ENCODE measurements at regions not wholly inside any gene's neighbourhood (a gene's known extent, or its start where the extent isn't known, plus 50 kb on each side); places are given as distances from the start of the nearest gene placed in this dataset.

- no peak overlapping the region for H2AFZ ChIP-seq (ENCODE audit: low read depth, low read length)
- no peak overlapping the region for H3K27ac ChIP-seq (ENCODE audit: low read depth, low read length)
- Mint-ChIP-seq H3K36me3 (ENCODE audit: low read depth, unreplicated experiment) (no peaks in the 10 kb centered on the region), H3K4me3 (ENCODE audit: unreplicated experiment) (no peak overlapping the region), H3K27ac (ENCODE audit: unreplicated experiment) (no peak overlapping the region), H3K27me3 (ENCODE audit: low read depth, unreplicated experiment) (peaks cover 10% of the 10 kb centered on the region), H3K9me3 (ENCODE audit: unreplicated experiment) (peaks cover 4% of the 10 kb centered on the region), H3K4me1 (ENCODE audit: low read depth, unreplicated experiment) (no peaks in the 10 kb centered on the region)
- H3K79me2 ChIP-seq (ENCODE audit: insufficient read depth, low read length): no peaks in the 10 kb centered on the region
- H3K4me1 ChIP-seq (ENCODE audit: insufficient read depth, low read length): no peaks in the 10 kb centered on the region
- DNase-seq (ENCODE audit: low read depth): no peak
- H3K4me3 ChIP-seq (ENCODE audit: insufficient read depth, low read depth, low read length): no peak overlapping the region
- H4K20me1 ChIP-seq (ENCODE audit: insufficient read depth, low read length): no peaks in the 10 kb centered on the region
- H3K36me3 ChIP-seq (ENCODE audit: insufficient read depth, low read length): no peaks in the 10 kb centered on the region
- no peak overlapping the region for H3K4me2 ChIP-seq (ENCODE audit: low read length)
- peaks cover 7% of the 10 kb centered on the region for H3K27me3 ChIP-seq (ENCODE audit: insufficient read depth, low read length)
- TF ChIP-seq EZH2 (IDR thresholded peaks at IDR 0.05; ENCODE audit: insufficient read depth, low read length) (no peak), CTCF (IDR thresholded peaks at IDR 0.05; ENCODE audit: insufficient read depth, low read depth, low read length) (no peak)
- H3K9me3 ChIP-seq (ENCODE audit: insufficient read depth, low read depth, low read length): no peaks in the 10 kb centered on the region
- no peak overlapping the region for H3K9ac ChIP-seq (ENCODE audit: low read length)
- FAIRE-seq: no peak
Observed at GRCh38 chr5:37932450-37932849, 92.6 kb upstream of the GDNF start.

GRCh38 chr5:37931541-37931940, 91.7 kb upstream of the GDNF start:
- no peak overlapping the region for H3K27ac Mint-ChIP-seq (ENCODE audit: unreplicated experiment)
- no peaks in the 10 kb centered on the region for H3K4me1 ChIP-seq (ENCODE audit: insufficient read depth, low read length)
- no peaks in the 10 kb centered on the region for H3K4me1 Mint-ChIP-seq (ENCODE audit: low read depth, unreplicated experiment)
- H3K27ac ChIP-seq (ENCODE audit: low read depth, low read length): no peak overlapping the region
- H2AFZ ChIP-seq (ENCODE audit: low read depth, low read length): no peak overlapping the region
- TF ChIP-seq CTCF (IDR thresholded peaks at IDR 0.05; ENCODE audit: insufficient read depth, low read depth, low read length): no peak
- TF ChIP-seq EZH2 (IDR thresholded peaks at IDR 0.05; ENCODE audit: insufficient read depth, low read length): no peak
- FAIRE-seq: no peak
- H3K4me3 Mint-ChIP-seq (ENCODE audit: unreplicated experiment): no peak overlapping the region
- H3K27me3 ChIP-seq (ENCODE audit: insufficient read depth, low read length): peaks cover 7% of the 10 kb centered on the region
- peaks cover 4% of the 10 kb centered on the region for H3K9me3 Mint-ChIP-seq (ENCODE audit: unreplicated experiment)
- no peaks in the 10 kb centered on the region for H3K36me3 Mint-ChIP-seq (ENCODE audit: low read depth, unreplicated experiment)
- H3K4me2 ChIP-seq (ENCODE audit: low read length): no peak overlapping the region
- no peaks in the 10 kb centered on the region for H4K20me1 ChIP-seq (ENCODE audit: insufficient read depth, low read length)
- H3K9ac ChIP-seq (ENCODE audit: low read length): no peak overlapping the region
- no peak overlapping the region for H3K4me3 ChIP-seq (ENCODE audit: insufficient read depth, low read depth, low read length)
- no peaks in the 10 kb centered on the region for H3K36me3 ChIP-seq (ENCODE audit: insufficient read depth, low read length)
- no peaks in the 10 kb centered on the region for H3K9me3 ChIP-seq (ENCODE audit: insufficient read depth, low read depth, low read length)
- no peak for DNase-seq (ENCODE audit: low read depth)
- H3K79me2 ChIP-seq (ENCODE audit: insufficient read depth, low read length): no peaks in the 10 kb centered on the region
- H3K27me3 Mint-ChIP-seq (ENCODE audit: low read depth, unreplicated experiment): peaks cover 10% of the 10 kb centered on the region

GRCh38 chr5:37930350-37930749, 90.5 kb upstream of the GDNF start:
- Histone ChIP-seq H3K4me2 (ENCODE audit: low read length) (no peak overlapping the region), H3K9ac (ENCODE audit: low read length) (no peak overlapping the region), H3K79me2 (ENCODE audit: insufficient read depth, low read length) (no peaks in the 10 kb centered on the region), H3K4me3 (ENCODE audit: insufficient read depth, low read depth, low read length) (no peak overlapping the region), H3K9me3 (ENCODE audit: insufficient read depth, low read depth, low read length) (no peaks in the 10 kb centered on the region), H3K36me3 (ENCODE audit: insufficient read depth, low read length) (no peaks in the 10 kb centered on the region), H3K27me3 (ENCODE audit: insufficient read depth, low read length) (peaks cover 5% of the 10 kb centered on the region), H3K4me1 (ENCODE audit: insufficient read depth, low read length) (no peaks in the 10 kb centered on the region), H2AFZ (ENCODE audit: low read depth, low read length) (no peak overlapping the region), H3K27ac (ENCODE audit: low read depth, low read length) (no peak overlapping the region), H4K20me1 (ENCODE audit: insufficient read depth, low read length) (no peaks in the 10 kb centered on the region)
- FAIRE-seq: no peak
- Mint-ChIP-seq H3K9me3 (ENCODE audit: unreplicated experiment) (peaks cover 4% of the 10 kb centered on the region), H3K4me1 (ENCODE audit: low read depth, unreplicated experiment) (no peaks in the 10 kb centered on the region), H3K36me3 (ENCODE audit: low read depth, unreplicated experiment) (no peaks in the 10 kb centered on the region), H3K27ac (ENCODE audit: unreplicated experiment) (no peak overlapping the region), H3K27me3 (ENCODE audit: low read depth, unreplicated experiment) (peaks cover 10% of the 10 kb centered on the region), H3K4me3 (ENCODE audit: unreplicated experiment) (no peak overlapping the region)
- no peak for DNase-seq (ENCODE audit: low read depth)
- TF ChIP-seq CTCF (IDR thresholded peaks at IDR 0.05; ENCODE audit: insufficient read depth, low read depth, low read length) (no peak), EZH2 (IDR thresholded peaks at IDR 0.05; ENCODE audit: insufficient read depth, low read length) (no peak)
